ENCODE measurements at regions not wholly inside any gene's neighbourhood (a gene's known extent, or its start where the extent isn't known, plus 50 kb on each side); places are given as distances from the start of the nearest gene placed in this dataset.

- Histone ChIP-seq H3K4me1 (no peaks in the 10 kb centered on the region), H3K9me3 (no peaks in the 10 kb centered on the region), H3K36me3 (no peaks in the 10 kb centered on the region), H3K4me3 (ENCODE audit: low read depth, low read length) (no peak overlapping the region), H3K27me3 (peaks cover 3% of the 10 kb centered on the region; the same call in 1 of the 2 replicates)
- TF ChIP-seq, protein P1, sequence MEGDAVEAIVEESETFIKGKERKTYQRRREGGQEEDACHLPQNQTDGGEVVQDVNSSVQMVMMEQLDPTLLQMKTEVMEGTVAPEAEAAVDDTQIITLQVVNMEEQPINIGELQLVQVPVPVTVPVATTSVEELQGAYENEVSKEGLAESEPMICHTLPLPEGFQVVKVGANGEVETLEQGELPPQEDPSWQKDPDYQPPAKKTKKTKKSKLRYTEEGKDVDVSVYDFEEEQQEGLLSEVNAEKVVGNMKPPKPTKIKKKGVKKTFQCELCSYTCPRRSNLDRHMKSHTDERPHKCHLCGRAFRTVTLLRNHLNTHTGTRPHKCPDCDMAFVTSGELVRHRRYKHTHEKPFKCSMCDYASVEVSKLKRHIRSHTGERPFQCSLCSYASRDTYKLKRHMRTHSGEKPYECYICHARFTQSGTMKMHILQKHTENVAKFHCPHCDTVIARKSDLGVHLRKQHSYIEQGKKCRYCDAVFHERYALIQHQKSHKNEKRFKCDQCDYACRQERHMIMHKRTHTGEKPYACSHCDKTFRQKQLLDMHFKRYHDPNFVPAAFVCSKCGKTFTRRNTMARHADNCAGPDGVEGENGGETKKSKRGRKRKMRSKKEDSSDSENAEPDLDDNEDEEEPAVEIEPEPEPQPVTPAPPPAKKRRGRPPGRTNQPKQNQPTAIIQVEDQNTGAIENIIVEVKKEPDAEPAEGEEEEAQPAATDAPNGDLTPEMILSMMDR (IDR thresholded peaks at IDR 0.05; ENCODE audit: low read depth, low read length): no peak
- DNase-seq: no peak
Observed at GRCh38 chr9:91137391-91137790, 224.3 kb downstream of the AUH start.

- Histone ChIP-seq H3K9me3 (no peaks in the 10 kb centered on the region), H3K27me3 (peaks cover 3% of the 10 kb centered on the region; the same call in 1 of the 2 replicates), H3K36me3 (no peaks in the 10 kb centered on the region), H3K4me3 (ENCODE audit: low read depth, low read length) (no peak overlapping the region), H3K4me1 (no peaks in the 10 kb centered on the region)
- DNase-seq: no peak
- TF ChIP-seq, protein P1 (IDR thresholded peaks at IDR 0.05; ENCODE audit: low read depth, low read length): no peak
Observed at GRCh38 chr9:91138760-91139159, 223.0 kb downstream of the AUH start.

DNA sequence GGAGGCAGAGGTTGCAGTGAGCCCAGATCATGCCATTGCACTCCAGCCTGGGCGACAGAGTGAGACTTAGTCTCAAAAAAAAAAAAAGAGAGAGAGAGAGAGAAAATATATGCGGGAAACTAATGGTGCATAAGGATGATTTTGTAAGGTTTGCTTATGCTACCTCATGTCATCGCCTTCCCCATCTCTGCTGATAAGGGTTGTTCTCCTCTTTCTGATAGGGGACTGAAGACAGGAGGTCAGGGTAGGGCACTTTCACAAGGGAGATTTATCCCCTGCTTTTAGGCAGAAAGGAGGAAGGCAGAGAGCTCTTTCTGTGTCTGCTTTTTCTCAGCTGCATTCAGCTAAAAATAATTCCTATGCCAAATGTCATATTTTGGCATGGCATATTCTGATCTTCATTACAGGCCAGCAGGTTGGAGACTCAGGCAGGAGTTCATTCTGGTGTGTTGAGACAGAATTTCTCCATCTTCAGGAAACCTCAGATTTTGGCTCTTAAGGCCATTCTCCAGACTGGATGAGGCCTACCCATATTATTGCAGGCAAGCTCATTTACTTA is 220.2 kb downstream of the AUH start:
- no peak overlapping the region for H3K4me3 ChIP-seq (ENCODE audit: low read depth, low read length)
- DNase-seq: no peak
- TF ChIP-seq, protein P1 (IDR thresholded peaks at IDR 0.05; ENCODE audit: low read depth, low read length): no peak
- no peaks in the 10 kb centered on the region for H3K9me3 ChIP-seq
- H3K27me3 ChIP-seq: peaks cover 3% of the 10 kb centered on the region; the same call in 1 of the 2 replicates
- no peaks in the 10 kb centered on the region for H3K4me1 ChIP-seq
- no peaks in the 10 kb centered on the region for H3K36me3 ChIP-seq

- TF ChIP-seq, protein P1 (IDR thresholded peaks at IDR 0.05; ENCODE audit: low read depth, low read length): no peak
- Histone ChIP-seq H3K9me3 (no peaks in the 10 kb centered on the region), H3K36me3 (no peaks in the 10 kb centered on the region), H3K4me1 (no peaks in the 10 kb centered on the region), H3K4me3 (ENCODE audit: low read depth, low read length) (no peak overlapping the region), H3K27me3 (no peaks in the 10 kb centered on the region)
- no peak for DNase-seq
Observed at GRCh38 chr9:91143162-91143561, 218.6 kb downstream of the AUH start.

- H3K4me1 ChIP-seq: no peaks in the 10 kb centered on the region
- H3K36me3 ChIP-seq: no peaks in the 10 kb centered on the region
- no peaks in the 10 kb centered on the region for H3K27me3 ChIP-seq
- DNase-seq: no peak
- TF ChIP-seq, protein P1 (IDR thresholded peaks at IDR 0.05; ENCODE audit: low read depth, low read length): no peak
- no peaks in the 10 kb centered on the region for H3K9me3 ChIP-seq
- H3K4me3 ChIP-seq (ENCODE audit: low read depth, low read length): no peak overlapping the region
Observed at GRCh38 chr9:91143642-91144041, 218.1 kb downstream of the AUH start.

DNA sequence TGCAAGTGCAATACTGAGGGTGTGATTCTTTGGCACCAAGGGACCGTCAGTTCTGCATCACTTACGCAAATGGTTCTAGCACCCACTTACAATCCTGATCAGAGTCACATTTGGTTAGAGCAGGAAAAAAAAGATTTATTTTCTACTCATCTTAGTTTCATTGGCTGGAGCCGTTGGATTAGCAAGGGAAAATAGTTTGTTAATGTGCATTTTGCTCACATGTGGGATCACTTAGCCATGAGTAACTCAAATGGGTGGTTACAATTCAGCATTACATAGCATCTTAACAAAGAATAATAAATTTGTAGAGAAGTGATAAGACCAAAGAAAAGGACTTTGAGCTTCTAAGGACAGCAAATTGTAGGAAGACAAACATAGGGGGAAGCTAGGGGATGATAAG is 216.9 kb downstream of the AUH start:
- H3K36me3 ChIP-seq: no peaks in the 10 kb centered on the region
- H3K4me1 ChIP-seq: no peaks in the 10 kb centered on the region
- H3K27me3 ChIP-seq: no peaks in the 10 kb centered on the region
- no peak overlapping the region for H3K4me3 ChIP-seq (ENCODE audit: low read depth, low read length)
- TF ChIP-seq, protein P1 (IDR thresholded peaks at IDR 0.05; ENCODE audit: low read depth, low read length): no peak
- no peaks in the 10 kb centered on the region for H3K9me3 ChIP-seq
- no peak for DNase-seq

All from BE2C (cell line).